GM12878 (cell line): ENCODE measurements at regions not wholly inside any gene's neighbourhood (a gene's known extent, or its start where the extent isn't known, plus 50 kb on each side); places are given as distances from the start of the nearest gene placed in this dataset.

ENCODE experiments used
- ATAC-seq: fragments of 200-7000 bp; cut with Tn5 transposase; 3 replicates; pipeline ENCODE4 v1.9.1; 2020; ENCODE audit warnings: mild to moderate bottlenecking, moderate library complexity
- BruUV-seq: library from RNA; stranded (reverse); fragments of 400-500 nt; replicated peaks from 2 replicates; lab custom pipeline; 2021; lab: Mats Ljungman, UMichigan
- CTCF ChIA-PET: fragments of 300-600 bp; sonication (Branson Sonifier 250); formaldehyde crosslinking; extraction: SDS; loops from one replicate; lab custom pipeline; 2021; ENCODE audit warnings: inconsistent platforms; lab: Yijun Ruan, JAX
- POLR2A ChIA-PET: fragments of 350-600 bp; formaldehyde crosslinking; extraction: SDS; loops from one replicate; lab custom pipeline; 2021; ENCODE audit warnings: inconsistent platforms; lab: Charles Lee
- RAD21 ChIA-PET: fragments of 300-600 bp; sonication (Branson Sonifier 250); formaldehyde crosslinking; loops from one replicate; lab custom pipeline; 2023; ENCODE audit warnings: antibody characterized with exemption; ENCODE audit not compliant: unreplicated experiment; lab: Charles Lee
- SMC1A ChIA-PET: fragments of 300-600 bp; sonication (Branson Sonifier 250); formaldehyde crosslinking; loops from one replicate; lab custom pipeline; 2023; ENCODE audit not compliant: unreplicated experiment, uncharacterized antibody; lab: Charles Lee
- DNase-seq: peaks from one replicate; pipeline ENCODE4 v3.0.0-alpha.2; 2011; ENCODE audit warnings: low read depth, low spot score
- FAIRE-seq: peaks from 3 replicates; lab custom pipeline; 2011; peaks lifted over from hg19 to GRCh38; lab: Jason Lieb, UNC
- H2AFZ ChIP-seq: 2 replicates; pipeline ENCODE4 v1.6.0; 2011; ENCODE audit warnings: low read depth, low read length, control low read depth; ENCODE audit not compliant: control insufficient read depth
- H3K27ac ChIP-seq: 2 replicates; pipeline ENCODE4 v1.5.1; 2011; ENCODE audit warnings: control low read depth; ENCODE audit not compliant: control insufficient read depth, insufficient read depth
- H3K27me3 ChIP-seq, 2 experiments: replicated peaks in 1 of 2; 2 replicates each; pipeline versions ENCODE4 v1.6.0 to v1.6.1; 2011; ENCODE audit warnings: low read length in 1 of 2; ENCODE audit not compliant: control insufficient read depth in 2 of 2, insufficient read depth in 2 of 2
- H3K36me3 ChIP-seq, 2 experiments: 2 replicates each; pipeline ENCODE4 v1.5.1; 2011; ENCODE audit warnings: low read length in 1 of 2; ENCODE audit not compliant: control insufficient read depth in 2 of 2, insufficient read depth in 2 of 2
- H3K4me1 ChIP-seq: 2 replicates; pipeline ENCODE4 v1.6.1; 2011; ENCODE audit warnings: mild to moderate bottlenecking, low read length, moderate library complexity, mixed read lengths; ENCODE audit not compliant: control insufficient read depth, insufficient read depth
- H3K4me2 ChIP-seq: 2 replicates; pipeline ENCODE4 v1.6.0; 2011; ENCODE audit warnings: control low read depth; ENCODE audit not compliant: control insufficient read depth, insufficient read depth
- H3K4me3 ChIP-seq: fragments of 200-600 bp; sonication (generic); 2 replicates; pipeline ENCODE4 v1.5.1; 2016
- H3K79me2 ChIP-seq: 2 replicates; pipeline ENCODE4 v1.6.0; 2011; ENCODE audit warnings: low read length; ENCODE audit not compliant: control insufficient read depth, insufficient read depth
- H3K9ac ChIP-seq: 2 replicates; pipeline ENCODE4 v1.8.0; 2011; ENCODE audit warnings: low read length, control low read depth, mixed read lengths; ENCODE audit not compliant: control insufficient read depth, insufficient read depth
- H3K9me3 ChIP-seq: replicated peaks from 3 replicates; pipeline ENCODE4 v1.5.1; 2011; ENCODE audit warnings: mild to moderate bottlenecking, low read length; ENCODE audit not compliant: control insufficient read depth, insufficient read depth
- H4K20me1 ChIP-seq: 2 replicates; pipeline ENCODE4 v1.6.0; 2011; ENCODE audit not compliant: control insufficient read depth, insufficient read depth
- CTCF ChIP-seq, 3 experiments: IDR thresholded peaks in 2 of 3; conservative IDR thresholded peaks in 1 of 3; 2 replicates each; pipeline ENCODE4 v1.5.1; 2011; ENCODE audit warnings: low read depth in 3 of 3, low read length in 3 of 3, mild to moderate bottlenecking in 3 of 3, control low read depth in 2 of 3, moderate library complexity in 2 of 3, inconsistent platforms in 1 of 3, mixed read lengths in 1 of 3; ENCODE audit not compliant: control insufficient read depth in 2 of 3, insufficient read depth in 1 of 3; ENCODE audit errors: extremely low read depth in 1 of 3
- E4F1 ChIP-seq: fragments of 450-650 bp; IDR thresholded peaks from 2 replicates; pipeline ENCODE4 v1.6.1; 2018; ENCODE audit warnings: borderline replicate concordance, mild to moderate bottlenecking; ENCODE audit not compliant: partially characterized antibody
- ELK1 ChIP-seq: IDR thresholded peaks from 2 replicates; pipeline ENCODE4 v1.6.1; 2012; ENCODE audit warnings: low read depth, low read length, improper control_type of control experiment
- EZH2 ChIP-seq: IDR thresholded peaks from 2 replicates; pipeline ENCODE4 v1.6.1; 2012; ENCODE audit warnings: low read depth, mild to moderate bottlenecking, control low read depth, inconsistent platforms, low read length, borderline replicate concordance; ENCODE audit not compliant: control insufficient read depth
- FOXM1 ChIP-seq: IDR thresholded peaks from 2 replicates; pipeline ENCODE4 v1.6.1; 2012; ENCODE audit warnings: low read depth, mild to moderate bottlenecking, inconsistent platforms, low read length, moderate library complexity
- KDM1A ChIP-seq: fragments of 200-600 bp; sonication (generic); IDR thresholded peaks from 2 replicates; pipeline ENCODE4 v1.6.1; 2016; ENCODE audit warnings: borderline replicate concordance
- PAX8 ChIP-seq: fragments of 450-650 bp; IDR thresholded peaks from 2 replicates; pipeline ENCODE4 v1.6.1; 2017; ENCODE audit warnings: mild to moderate bottlenecking, moderate library complexity
- RAD51 ChIP-seq: fragments of 450-650 bp; IDR thresholded peaks from 2 replicates; pipeline ENCODE4 v1.6.1; 2016; ENCODE audit warnings: moderate library complexity, mild to moderate bottlenecking, inconsistent platforms
- YBX1 ChIP-seq: fragments of 450-650 bp; IDR thresholded peaks from 2 replicates; pipeline ENCODE4 v1.6.1; 2016; ENCODE audit warnings: antibody characterized with exemption
- ZSCAN29 ChIP-seq: fragments of 450-650 bp; IDR thresholded peaks from 2 replicates; pipeline ENCODE4 v1.6.1; 2017; ENCODE audit warnings: mild to moderate bottlenecking, moderate library complexity
- WGBS: methylation state at CpG from one replicate; pipeline ENCODE4 v1.1.6; 2016; ENCODE audit warnings: low lambda C conversion rate; ENCODE audit not compliant: insufficient replicate concordance, insufficient coverage; ENCODE audit errors: missing lambda C conversion rate; 5-methylcytosine and 5-hydroxymethylcytosine counted together
- in situ Hi-C: fragments of 300-500 bp; cut with MboI; formaldehyde crosslinking; loops from 9 replicates; pipeline ENCODE4 v1.14.3; 2018; ENCODE audit warnings: mixed read lengths
- intact Hi-C: fragments of 100-400 bp; cut with micrococcal nuclease; formaldehyde crosslinking; loops from one replicate; pipeline ENCODE4 v1.14.2; 2022; ENCODE audit not compliant: unreplicated experiment
- TF ChIP-seq, protein P1 (sequence below): IDR thresholded peaks from 2 replicates; pipeline ENCODE4 v1.6.1; 2012; ENCODE audit warnings: improper control_type of control experiment, low read depth, low read length; ENCODE audit not compliant: insufficient replicate concordance

- no peak for TF ChIP-seq PAX8
- no peak for TF ChIP-seq ELK1
- no peak for TF ChIP-seq CTCF (IDR thresholded peaks at IDR 0.05 in 2 of 3, conservative IDR thresholded peaks at IDR 0.05 in 1 of 3; ENCODE audit: control insufficient read depth in 2 of 3, extremely low read depth in 1 of 3, insufficient read depth in 1 of 3, low read depth in 3 of 3, low read length in 3 of 3)
- no peak for TF ChIP-seq EZH2
- TF ChIP-seq RAD51, result no peak
- no peak for TF ChIP-seq ZSCAN29
- no peak for TF ChIP-seq YBX1
These were observed 74.0 kb upstream of the NANOS1 start (continued) for GRCh38 chr10:118955531-118955930.

GRCh38 chr10:118955951-118956801 is 73.3 kb upstream of the NANOS1 start:
- CTCF ChIA-PET, result no interaction called here
- no peaks in the 10 kb centered on the region for H3K36me3 ChIP-seq
- TF ChIP-seq E4F1, result no peak
- no peak for TF ChIP-seq FOXM1
- TF ChIP-seq, protein P1, sequence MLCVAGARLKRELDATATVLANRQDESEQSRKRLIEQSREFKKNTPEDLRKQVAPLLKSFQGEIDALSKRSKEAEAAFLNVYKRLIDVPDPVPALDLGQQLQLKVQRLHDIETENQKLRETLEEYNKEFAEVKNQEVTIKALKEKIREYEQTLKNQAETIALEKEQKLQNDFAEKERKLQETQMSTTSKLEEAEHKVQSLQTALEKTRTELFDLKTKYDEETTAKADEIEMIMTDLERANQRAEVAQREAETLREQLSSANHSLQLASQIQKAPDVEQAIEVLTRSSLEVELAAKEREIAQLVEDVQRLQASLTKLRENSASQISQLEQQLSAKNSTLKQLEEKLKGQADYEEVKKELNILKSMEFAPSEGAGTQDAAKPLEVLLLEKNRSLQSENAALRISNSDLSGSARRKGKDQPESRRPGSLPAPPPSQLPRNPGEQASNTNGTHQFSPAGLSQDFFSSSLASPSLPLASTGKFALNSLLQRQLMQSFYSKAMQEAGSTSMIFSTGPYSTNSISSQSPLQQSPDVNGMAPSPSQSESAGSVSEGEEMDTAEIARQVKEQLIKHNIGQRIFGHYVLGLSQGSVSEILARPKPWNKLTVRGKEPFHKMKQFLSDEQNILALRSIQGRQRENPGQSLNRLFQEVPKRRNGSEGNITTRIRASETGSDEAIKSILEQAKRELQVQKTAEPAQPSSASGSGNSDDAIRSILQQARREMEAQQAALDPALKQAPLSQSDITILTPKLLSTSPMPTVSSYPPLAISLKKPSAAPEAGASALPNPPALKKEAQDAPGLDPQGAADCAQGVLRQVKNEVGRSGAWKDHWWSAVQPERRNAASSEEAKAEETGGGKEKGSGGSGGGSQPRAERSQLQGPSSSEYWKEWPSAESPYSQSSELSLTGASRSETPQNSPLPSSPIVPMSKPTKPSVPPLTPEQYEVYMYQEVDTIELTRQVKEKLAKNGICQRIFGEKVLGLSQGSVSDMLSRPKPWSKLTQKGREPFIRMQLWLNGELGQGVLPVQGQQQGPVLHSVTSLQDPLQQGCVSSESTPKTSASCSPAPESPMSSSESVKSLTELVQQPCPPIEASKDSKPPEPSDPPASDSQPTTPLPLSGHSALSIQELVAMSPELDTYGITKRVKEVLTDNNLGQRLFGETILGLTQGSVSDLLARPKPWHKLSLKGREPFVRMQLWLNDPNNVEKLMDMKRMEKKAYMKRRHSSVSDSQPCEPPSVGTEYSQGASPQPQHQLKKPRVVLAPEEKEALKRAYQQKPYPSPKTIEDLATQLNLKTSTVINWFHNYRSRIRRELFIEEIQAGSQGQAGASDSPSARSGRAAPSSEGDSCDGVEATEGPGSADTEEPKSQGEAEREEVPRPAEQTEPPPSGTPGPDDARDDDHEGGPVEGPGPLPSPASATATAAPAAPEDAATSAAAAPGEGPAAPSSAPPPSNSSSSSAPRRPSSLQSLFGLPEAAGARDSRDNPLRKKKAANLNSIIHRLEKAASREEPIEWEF, result no peak
- TF ChIP-seq KDM1A, result no peak

More at GRCh38 chr10:118955951-118956801, 73.3 kb upstream of the NANOS1 start:
- no peak for DNase-seq
- no peak overlapping the region for H2AFZ ChIP-seq
- no peak overlapping the region for H3K27ac ChIP-seq
- in situ Hi-C loops, result no loop called here
- no peaks in the 10 kb centered on the region for H3K9me3 ChIP-seq
- intact Hi-C loops, result no loop called here
- SMC1A ChIA-PET, result no interaction called here
- POLR2A ChIA-PET, result no interaction called here
- no peak overlapping the region for H3K4me3 ChIP-seq
- no peak overlapping the region for H3K9ac ChIP-seq
- H3K4me2 ChIP-seq, result no peak overlapping the region
- RAD21 ChIA-PET, result no interaction called here
- FAIRE-seq, result no peak
- H4K20me1 ChIP-seq, result no peaks in the 10 kb centered on the region
- WGBS, result 43% methylated on average over 4 of the region's 4 CpGs
- no TSS peak for BruUV-seq
- H3K4me1 ChIP-seq, result no peaks in the 10 kb centered on the region
- ATAC-seq, result no peak
- H3K27me3 ChIP-seq, result no peaks in the 10 kb centered on the region; a peak in 1 of 4 replicates
- H3K79me2 ChIP-seq, result no peaks in the 10 kb centered on the region
